GM23248 (cell line): ENCODE measurements at regions not wholly inside any gene's neighbourhood (a gene's known extent, or its start where the extent isn't known, plus 50 kb on each side); places are given as distances from the start of the nearest gene placed in this dataset.

Source experiments
- EZH2 ChIP-seq: fragments of 200-600 bp; sonication (generic); IDR thresholded peaks from 2 replicates; pipeline ENCODE4 v1.6.1; 2018; ENCODE audit warnings: antibody characterized with exemption, mild to moderate bottlenecking; ENCODE audit not compliant: insufficient read depth, poor library complexity, severe bottlenecking
- EZH2phosphoT487 ChIP-seq: fragments of 200-600 bp; sonication (generic); IDR thresholded peaks from 2 replicates; pipeline ENCODE4 v1.6.1; 2018; ENCODE audit warnings: antibody characterized with exemption, moderate library complexity, mild to moderate bottlenecking, low read depth; ENCODE audit not compliant: insufficient read depth

- TF ChIP-seq EZH2 (no peak), EZH2phosphoT487 (no peak)
Measured at GRCh38 chr11:42764936-42765335, 546.9 kb upstream of the API5 start.
